PC-3 (cell line): ENCODE measurements at regions not wholly inside any gene's neighbourhood (a gene's known extent, or its start where the extent isn't known, plus 50 kb on each side); places are given as distances from the start of the nearest gene placed in this dataset.

ENCODE experiments used
- EZH2 ChIP-seq: fragments of 300-600 bp; sonication (generic); IDR thresholded peaks from one replicate; pipeline ENCODE4 v1.6.1; 2017; ENCODE audit warnings: antibody characterized with exemption, mild to moderate bottlenecking, low read length; ENCODE audit not compliant: unreplicated experiment
- EZH2phosphoT487 ChIP-seq: fragments of 300-600 bp; sonication (generic); IDR thresholded peaks from 2 replicates; pipeline ENCODE4 v1.6.1; 2018; ENCODE audit warnings: mild to moderate bottlenecking, antibody characterized with exemption, low read length, borderline replicate concordance
- TF ChIP-seq, protein P1 (sequence below): fragments of 300-600 bp; sonication (generic); conservative IDR thresholded peaks from 2 replicates; pipeline ENCODE4 v1.5.1; 2017; ENCODE audit warnings: antibody characterized with exemption, low read depth, mild to moderate bottlenecking, low read length

DNA sequence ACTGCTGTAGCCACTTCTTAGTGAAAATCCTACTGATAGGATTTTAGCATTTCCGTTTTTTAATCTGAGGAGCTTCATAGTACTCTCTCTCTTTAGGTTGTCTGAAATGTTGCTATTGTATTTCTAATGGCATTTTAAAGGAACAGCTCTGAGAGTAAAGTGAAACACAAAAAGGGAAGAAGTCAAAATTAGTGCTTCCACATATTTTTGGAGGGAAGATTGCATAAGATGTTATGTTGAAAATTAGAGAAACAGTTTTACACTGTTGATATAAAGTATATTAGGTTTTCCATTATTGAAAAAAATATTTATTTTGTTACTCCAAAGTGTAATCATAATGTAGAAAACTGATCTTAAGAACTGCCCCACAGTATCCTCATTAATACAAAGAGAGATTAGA, 525.1 kb downstream of the TAF11L14 start:
- TF ChIP-seq, protein P1, sequence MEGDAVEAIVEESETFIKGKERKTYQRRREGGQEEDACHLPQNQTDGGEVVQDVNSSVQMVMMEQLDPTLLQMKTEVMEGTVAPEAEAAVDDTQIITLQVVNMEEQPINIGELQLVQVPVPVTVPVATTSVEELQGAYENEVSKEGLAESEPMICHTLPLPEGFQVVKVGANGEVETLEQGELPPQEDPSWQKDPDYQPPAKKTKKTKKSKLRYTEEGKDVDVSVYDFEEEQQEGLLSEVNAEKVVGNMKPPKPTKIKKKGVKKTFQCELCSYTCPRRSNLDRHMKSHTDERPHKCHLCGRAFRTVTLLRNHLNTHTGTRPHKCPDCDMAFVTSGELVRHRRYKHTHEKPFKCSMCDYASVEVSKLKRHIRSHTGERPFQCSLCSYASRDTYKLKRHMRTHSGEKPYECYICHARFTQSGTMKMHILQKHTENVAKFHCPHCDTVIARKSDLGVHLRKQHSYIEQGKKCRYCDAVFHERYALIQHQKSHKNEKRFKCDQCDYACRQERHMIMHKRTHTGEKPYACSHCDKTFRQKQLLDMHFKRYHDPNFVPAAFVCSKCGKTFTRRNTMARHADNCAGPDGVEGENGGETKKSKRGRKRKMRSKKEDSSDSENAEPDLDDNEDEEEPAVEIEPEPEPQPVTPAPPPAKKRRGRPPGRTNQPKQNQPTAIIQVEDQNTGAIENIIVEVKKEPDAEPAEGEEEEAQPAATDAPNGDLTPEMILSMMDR = no peak
- TF ChIP-seq EZH2phosphoT487 = no peak
- TF ChIP-seq EZH2 = no peak
